HCT116 (cell line): ENCODE measurements at regions not wholly inside any gene's neighbourhood (a gene's known extent, or its start where the extent isn't known, plus 50 kb on each side); places are given as distances from the start of the nearest gene placed in this dataset.

Source experiments
- ATAC-seq: fragments of 200-7000 bp; cut with Tn5 transposase; 2 replicates; pipeline ENCODE4 v1.9.1; 2020; ENCODE audit warnings: mild to moderate bottlenecking, moderate library complexity
- BruUV-seq: library from RNA; stranded (reverse); fragments of 400-500 nt; replicated peaks from 2 replicates; lab custom pipeline; 2021; lab: Mats Ljungman, UMichigan
- CTCF ChIA-PET: fragments of 300-600 bp; sonication (Branson Sonifier 250); formaldehyde crosslinking; loops from one replicate; lab custom pipeline; 2021; ENCODE audit warnings: antibody characterized with exemption; lab: Charles Lee
- POLR2A ChIA-PET: fragments of 300-600, 350-600 bp; sonication (Branson Sonifier 250); formaldehyde crosslinking; loops from one replicate; lab custom pipeline; 2021; ENCODE audit warnings: antibody characterized with exemption; lab: Charles Lee
- RAD21 ChIA-PET, 2 experiments: fragments of 300-600 bp; sonication (Branson Sonifier 250); formaldehyde crosslinking; loops; one replicate each; lab custom pipeline; 2023; ENCODE audit warnings: low total read pairs in 2 of 2; ENCODE audit not compliant: uncharacterized antibody in 2 of 2, unreplicated experiment in 2 of 2, low non-redundant PET in 1 of 2; lab: Charles Lee
- DNase-seq: peaks from one replicate; pipeline ENCODE4 v3.0.0-alpha.2; 2010; ENCODE audit warnings: low read depth, low spot score
- H2AFZ ChIP-seq: fragments of 200-600 bp; shearing (Covaris generic), sonication (generic); 2 replicates; pipeline ENCODE4 v1.6.1; 2017; ENCODE audit warnings: low read depth, mixed run types, mixed read lengths, antibody characterized with exemption, low read length; ENCODE audit not compliant: poor library complexity, severe bottlenecking
- H3K27ac ChIP-seq: 2 replicates; pipeline ENCODE4 v1.5.1; 2012; ENCODE audit warnings: low read depth, low read length
- H3K27me3 ChIP-seq: fragments of 200-600 bp; sonication (generic); 2 replicates; pipeline ENCODE4 v1.6.1; 2016; ENCODE audit warnings: mixed run types, low read length, mixed read lengths; ENCODE audit not compliant: insufficient read depth
- H3K36me3 ChIP-seq, 2 experiments: fragments of 200-500 bp in 1 of 2; fragments of 200-600 bp in 1 of 2; sonication (Bioruptor generic) in 1 of 2; sonication (generic) in 1 of 2; 2 replicates each; pipeline versions ENCODE4 v1.5.1 to v1.6.1; 2014 to 2016; ENCODE audit warnings: low read length in 2 of 2, inconsistent platforms in 1 of 2, mixed read lengths in 1 of 2, mixed run types in 1 of 2; ENCODE audit not compliant: insufficient read depth in 2 of 2, control insufficient read depth in 1 of 2
- H3K4me1 ChIP-seq, 2 experiments: fragments of 200-600 bp in 1 of 2; sonication (generic) in 1 of 2; 2 replicates each; pipeline versions ENCODE4 v1.5.1 to v1.6.1; 2012 to 2017; ENCODE audit warnings: low read length in 2 of 2, inconsistent platforms in 1 of 2, mild to moderate bottlenecking in 1 of 2, mixed read lengths in 1 of 2, mixed run types in 1 of 2, moderate library complexity in 1 of 2; ENCODE audit not compliant: insufficient read depth in 2 of 2, control insufficient read depth in 1 of 2
- H3K4me2 ChIP-seq: fragments of 200-600 bp; sonication (generic); 2 replicates; pipeline ENCODE4 v1.6.1; 2017; ENCODE audit warnings: mixed run types, low read length, mixed read lengths
- H3K4me3 ChIP-seq, 2 experiments: fragments of 200-600 bp in 1 of 2; sonication (generic) in 1 of 2; replicated peaks in 1 of 2; 2 replicates each; pipeline ENCODE4 v1.5.1; 2011 to 2016; ENCODE audit warnings: low read length in 2 of 2, control low read depth in 1 of 2, low read depth in 1 of 2, mild to moderate bottlenecking in 1 of 2, mixed read lengths in 1 of 2, mixed run types in 1 of 2
- H3K79me2 ChIP-seq: fragments of 200-600 bp; sonication (generic); 2 replicates; pipeline ENCODE4 v1.6.1; 2017; ENCODE audit warnings: mild to moderate bottlenecking, mixed run types, low read length, moderate library complexity, mixed read lengths; ENCODE audit not compliant: insufficient read depth
- H3K9ac ChIP-seq: fragments of 200-600 bp; sonication (generic); 2 replicates; pipeline ENCODE4 v1.6.1; 2016; ENCODE audit warnings: low read length, mixed read lengths
- H3K9me2 ChIP-seq: fragments of 200-600 bp; sonication (generic), shearing (Covaris generic); 2 replicates; pipeline ENCODE4 v1.6.1; 2017; ENCODE audit warnings: mixed run types, mild to moderate bottlenecking, moderate library complexity; ENCODE audit not compliant: insufficient read depth
- H3K9me3 ChIP-seq, 2 experiments: fragments of 200-500 bp in 1 of 2; fragments of 200-600 bp in 1 of 2; sonication (Bioruptor generic) in 1 of 2; sonication (generic) in 1 of 2; 2 replicates each; pipeline ENCODE4 v1.6.1; 2014 to 2017; ENCODE audit warnings: low read length in 2 of 2, mixed read lengths in 2 of 2, inconsistent platforms in 1 of 2, low read depth in 1 of 2, mild to moderate bottlenecking in 1 of 2, mixed run types in 1 of 2, moderate library complexity in 1 of 2; ENCODE audit not compliant: control insufficient read depth in 1 of 2, insufficient read depth in 1 of 2
- H4K20me1 ChIP-seq: fragments of 200-600 bp; sonication (generic), shearing (Covaris generic); 2 replicates; pipeline ENCODE4 v1.6.1; 2017; ENCODE audit warnings: mixed run types, mild to moderate bottlenecking, moderate library complexity; ENCODE audit not compliant: insufficient read depth
- CBX3 ChIP-seq: IDR thresholded peaks from 2 replicates; pipeline ENCODE4 v1.6.1; 2012; ENCODE audit warnings: low read depth
- CTCF ChIP-seq, 3 experiments: fragments of 200-600 bp in 1 of 3; sonication (generic) in 1 of 3; IDR thresholded peaks in 2 of 3; conservative IDR thresholded peaks in 1 of 3; 2 replicates each; pipeline ENCODE4 v1.5.1; 2012 to 2017; ENCODE audit warnings: low read depth in 2 of 3, low read length in 2 of 3, antibody characterized with exemption in 1 of 3, borderline replicate concordance in 1 of 3, control low read depth in 1 of 3, mild to moderate bottlenecking in 1 of 3, mixed read lengths in 1 of 3, mixed run types in 1 of 3, moderate library complexity in 1 of 3; ENCODE audit not compliant: insufficient read depth in 1 of 3
- EGR1 ChIP-seq: IDR thresholded peaks from 2 replicates; pipeline ENCODE4 v1.6.1; 2012; ENCODE audit warnings: low read depth
- ELF1 ChIP-seq: IDR thresholded peaks from 2 replicates; pipeline ENCODE4 v1.6.1; 2012; ENCODE audit warnings: low read depth, borderline replicate concordance
- FOSL1 ChIP-seq: IDR thresholded peaks from 2 replicates; pipeline ENCODE4 v1.6.1; 2012; ENCODE audit warnings: low read depth
- JUND ChIP-seq: IDR thresholded peaks from 2 replicates; pipeline ENCODE4 v1.6.1; 2012
- POLR2A ChIP-seq: IDR thresholded peaks from 2 replicates; pipeline ENCODE4 v1.7.0; 2011; ENCODE audit warnings: borderline replicate concordance; ENCODE audit not compliant: insufficient read depth, insufficient read length; ENCODE audit errors: extremely low read depth
- RAD21 ChIP-seq: IDR thresholded peaks from 2 replicates; pipeline ENCODE4 v1.6.1; 2012; ENCODE audit warnings: low read depth, mild to moderate bottlenecking
- SIN3A ChIP-seq: IDR thresholded peaks from 2 replicates; pipeline ENCODE4 v1.6.1; 2012; ENCODE audit warnings: low read depth
- SRF ChIP-seq: IDR thresholded peaks from 2 replicates; pipeline ENCODE4 v1.6.1; 2012; ENCODE audit warnings: low read depth
- YY1 ChIP-seq: IDR thresholded peaks from 2 replicates; pipeline ENCODE4 v1.6.1; 2011; ENCODE audit warnings: low read length, low read depth, moderate library complexity, mild to moderate bottlenecking; ENCODE audit not compliant: insufficient replicate concordance; ENCODE audit errors: extremely low read depth
- ZFX ChIP-seq: fragments of 450-650 bp; IDR thresholded peaks from 2 replicates; pipeline ENCODE4 v1.6.1; 2017
- ZNF274 ChIP-seq: fragments of 200-500 bp; sonication (Bioruptor generic); IDR thresholded peaks from 2 replicates; pipeline ENCODE4 v1.6.1; 2014; ENCODE audit warnings: mild to moderate bottlenecking, low read depth, low read length, inconsistent platforms
- intact Hi-C: fragments of 100-400 bp; cut with micrococcal nuclease; formaldehyde crosslinking; loops from 2 replicates; pipeline ENCODE4 v1.10.0; 2022

- Histone ChIP-seq H4K20me1 (no peaks in the 10 kb centered on the region), H3K79me2 (no peaks in the 10 kb centered on the region), H3K4me1 (no peaks in the 10 kb centered on the region), H3K9me3 (no peaks in the 10 kb centered on the region), H3K27me3 (peaks cover 16% of the 10 kb centered on the region; the same call in 1 of the 2 replicates), H3K9ac (no peak overlapping the region), H3K36me3 (no peaks in the 10 kb centered on the region), H3K9me2 (no peaks in the 10 kb centered on the region), H2AFZ (no peak overlapping the region), H3K4me2 (no peak overlapping the region), H3K27ac (no peak overlapping the region), H3K4me3 (no peak overlapping the region)
- no TSS peak for BruUV-seq
- CTCF ChIA-PET: no interaction called here
- intact Hi-C loops: no loop called here
- ATAC-seq (no peak), DNase-seq (no peak)
- RAD21 ChIA-PET: no interaction called here
- POLR2A ChIA-PET: no interaction called here
- TF ChIP-seq JUND (no peak), FOSL1 (no peak), EGR1 (no peak), ZNF274 (no peak), SIN3A (no peak), RAD21 (no peak), CBX3 (no peak), CTCF (IDR thresholded peaks at IDR 0.05 in 2 of 3, conservative IDR thresholded peaks at IDR 0.05 in 1 of 3; ENCODE audit: borderline replicate concordance in 1 of 3, insufficient read depth in 1 of 3, low read depth in 2 of 3, low read length in 2 of 3) (no peak), ZFX (no peak), YY1 (no peak), POLR2A (no peak), SRF (no peak), ELF1 (no peak)
These were observed 126.3 kb downstream of the MSX2 start for GRCh38 chr5:174850565-174851169.
